ENCODE measurements at regions not wholly inside any gene's neighbourhood (a gene's known extent, or its start where the extent isn't known, plus 50 kb on each side); places are given as distances from the start of the nearest gene placed in this dataset.

- Histone ChIP-seq H3K36me3 (no peaks in the 10 kb centered on the region), H3K4me3 (no peak overlapping the region), H3K4me1 (no peaks in the 10 kb centered on the region), H3K27ac (no peak overlapping the region), H3K27me3 (no peaks in the 10 kb centered on the region), H3K9me3 (no peaks in the 10 kb centered on the region)
- no peak for DNase-seq (ENCODE audit: low spot score in 2 of 2)
- TF ChIP-seq POLR2AphosphoS5 (IDR thresholded peaks at IDR 0.05) = no peak
- TF ChIP-seq POLR2A (IDR thresholded peaks at IDR 0.05) = no peak
- TF ChIP-seq CTCF (IDR thresholded peaks at IDR 0.05) = no peak
- TF ChIP-seq EP300 (IDR thresholded peaks at IDR 0.05) = no peak
- 80% methylated on average over 6 of the region's 6 CpGs for WGBS
Observed at GRCh38 chr6:103734016-103734415, 1125.7 kb downstream of the HACE1 start.

- Histone ChIP-seq H3K36me3 (no peaks in the 10 kb centered on the region), H3K4me3 (no peak overlapping the region), H3K27ac (no peak overlapping the region), H3K4me1 (no peaks in the 10 kb centered on the region), H3K9me3 (no peaks in the 10 kb centered on the region), H3K27me3 (no peaks in the 10 kb centered on the region)
- no peak for TF ChIP-seq POLR2AphosphoS5 (IDR thresholded peaks at IDR 0.05)
- TF ChIP-seq POLR2A (IDR thresholded peaks at IDR 0.05) = no peak
- TF ChIP-seq CTCF (IDR thresholded peaks at IDR 0.05) = no peak
- TF ChIP-seq EP300 (IDR thresholded peaks at IDR 0.05) = no peak
- WGBS = 51% methylated on average over 2 of the region's 2 CpGs
- no peak for DNase-seq (ENCODE audit: low spot score in 2 of 2)
Observed at GRCh38 chr6:103729658-103730057, 1130.1 kb downstream of the HACE1 start.

GRCh38 chr6:103723438-103724322 lies 1136.0 kb downstream of the HACE1 start:
- H3K4me1 ChIP-seq = no peaks in the 10 kb centered on the region
- no peak overlapping the region for H3K27ac ChIP-seq
- no peaks in the 10 kb centered on the region for H3K36me3 ChIP-seq
- no peaks in the 10 kb centered on the region for H3K9me3 ChIP-seq
- H3K4me3 ChIP-seq = no peak overlapping the region
- H3K27me3 ChIP-seq = no peaks in the 10 kb centered on the region
- no peak for DNase-seq (ENCODE audit: low spot score in 2 of 2)
- no peak for TF ChIP-seq EP300 (IDR thresholded peaks at IDR 0.05)
- no peak for TF ChIP-seq POLR2AphosphoS5 (IDR thresholded peaks at IDR 0.05)
- no peak for TF ChIP-seq POLR2A (IDR thresholded peaks at IDR 0.05)
- TF ChIP-seq CTCF (IDR thresholded peaks at IDR 0.05) = no peak

GRCh38 chr6:103722683-103723082 lies 1137.0 kb downstream of the HACE1 start:
- Histone ChIP-seq H3K4me1 (no peaks in the 10 kb centered on the region), H3K4me3 (no peak overlapping the region), H3K27ac (no peak overlapping the region), H3K36me3 (no peaks in the 10 kb centered on the region), H3K27me3 (no peaks in the 10 kb centered on the region), H3K9me3 (no peaks in the 10 kb centered on the region)
- WGBS = 96% methylated on average over 1 of the region's 1 CpG
- no peak for DNase-seq (ENCODE audit: low spot score in 2 of 2)
- no peak for TF ChIP-seq POLR2A (IDR thresholded peaks at IDR 0.05)

GRCh38 chr6:103721923-103722322 lies 1137.8 kb downstream of the HACE1 start:
- H3K9me3 ChIP-seq = no peaks in the 10 kb centered on the region
- H3K36me3 ChIP-seq = no peaks in the 10 kb centered on the region
- no peak overlapping the region for H3K4me3 ChIP-seq
- no peaks in the 10 kb centered on the region for H3K27me3 ChIP-seq
- no peak for TF ChIP-seq POLR2AphosphoS5 (IDR thresholded peaks at IDR 0.05)
- TF ChIP-seq POLR2A (IDR thresholded peaks at IDR 0.05) = no peak
- TF ChIP-seq CTCF (IDR thresholded peaks at IDR 0.05) = no peak
- TF ChIP-seq EP300 (IDR thresholded peaks at IDR 0.05) = no peak
- WGBS = 90% methylated on average over 2 of the region's 2 CpGs
- H3K27ac ChIP-seq = no peak overlapping the region
- no peaks in the 10 kb centered on the region for H3K4me1 ChIP-seq
- DNase-seq (ENCODE audit: low spot score in 2 of 2) = no peak
